Left lung (tissue), 4 donors: ENCODE measurements at regions not wholly inside any gene's neighbourhood (a gene's known extent, or its start where the extent isn't known, plus 50 kb on each side); places are given as distances from the start of the nearest gene placed in this dataset.

Experiments
- ATAC-seq: fragments of 200-7000 bp; cut with Tn5 transposase; one replicate; pipeline ENCODE4 v1.9.1; 2020; ENCODE audit warnings: moderate library complexity
- DNase-seq, 4 donors: peaks; one replicate each; pipeline ENCODE4 v3.0.0-alpha.2; 2013 to 2020
- H3K27ac ChIP-seq, 2 donors: fragments of 200-600 bp; sonication (generic) in 1 of 2; one replicate each; pipeline versions ENCODE4 v1.5.0 to v1.8.0; 2020 to 2021
- H3K27me3 ChIP-seq, 2 donors: fragments of 200-600 bp; sonication (generic) in 1 of 2; one replicate each; pipeline versions ENCODE4 v1.5.0 to v1.8.0; 2020 to 2021
- H3K36me3 ChIP-seq, 2 donors: fragments of 200-600 bp; sonication (generic) in 1 of 2; one replicate each; pipeline versions ENCODE4 v1.5.0 to v1.8.0; 2020 to 2021
- H3K4me1 ChIP-seq, 2 donors: fragments of 200-600 bp; one replicate each; pipeline ENCODE4 v1.8.0; 2021
- H3K4me3 ChIP-seq, 2 donors: fragments of 200-600 bp; sonication (generic) in 1 of 2; one replicate each; pipeline versions ENCODE4 v1.5.0 to v1.8.0; 2020 to 2021; ENCODE audit warnings: mild to moderate bottlenecking in 1 of 2
- H3K9me3 ChIP-seq, 2 donors: fragments of 200-600 bp; sonication (generic) in 1 of 2; one replicate each; pipeline versions ENCODE4 v1.5.0 to v1.8.0; 2020 to 2021
- CTCF ChIP-seq, 2 donors: fragments of 200-600 bp; sonication (generic) in 1 of 2; IDR thresholded peaks; one replicate each; pipeline versions ENCODE4 v1.5.0 to v1.8.0; 2021; ENCODE audit warnings: antibody characterized with exemption in 2 of 2
- intact Hi-C, 2 donors: fragments of 100-400 bp; cut with DNase I; formaldehyde crosslinking; loops; one replicate each; pipeline versions ENCODE4 v1.11.2 to v1.14.2; 2022
- donor health status: DM: no; HTN: yes; CAD: no.
- donor health status: DM: no; HTN: no; CAD: no.

GRCh38 chr6:114436691-114437090 lies 93.9 kb upstream of the HS3ST5 start:
- H3K9me3 ChIP-seq, result no peaks in the 10 kb centered on the region
- intact Hi-C loops, result no loop called here
- H3K27ac ChIP-seq, result no peak overlapping the region
- H3K36me3 ChIP-seq, result no peaks in the 10 kb centered on the region
- no peak for TF ChIP-seq CTCF (IDR thresholded peaks at IDR 0.05)
- H3K27me3 ChIP-seq, result no peaks in the 10 kb centered on the region
- H3K4me1 ChIP-seq, result no peaks in the 10 kb centered on the region
- H3K4me3 ChIP-seq, result no peak overlapping the region
- DNase-seq, result no peak
- ATAC-seq, result no peak

GRCh38 chr6:114435985-114436384 lies 93.2 kb upstream of the HS3ST5 start:
- intact Hi-C loops, result no loop called here
- no peaks in the 10 kb centered on the region for H3K36me3 ChIP-seq
- H3K4me1 ChIP-seq, result no peaks in the 10 kb centered on the region
- DNase-seq, result no peak
- no peak for ATAC-seq
- no peaks in the 10 kb centered on the region for H3K9me3 ChIP-seq
- no peak overlapping the region for H3K27ac ChIP-seq
- no peaks in the 10 kb centered on the region for H3K27me3 ChIP-seq
- no peak for TF ChIP-seq CTCF (IDR thresholded peaks at IDR 0.05)
- no peak overlapping the region for H3K4me3 ChIP-seq

- no peaks in the 10 kb centered on the region for H3K27me3 ChIP-seq
- DNase-seq (no peak), ATAC-seq (no peak)
- no peaks in the 10 kb centered on the region for H3K4me1 ChIP-seq
- no peak overlapping the region for H3K27ac ChIP-seq
- intact Hi-C loops, result no loop called here
- H3K9me3 ChIP-seq, result no peaks in the 10 kb centered on the region
- H3K4me3 ChIP-seq, result no peak overlapping the region
- H3K36me3 ChIP-seq, result no peaks in the 10 kb centered on the region
- no peak for TF ChIP-seq CTCF (IDR thresholded peaks at IDR 0.05)
These were observed 89.6 kb upstream of the HS3ST5 start for GRCh38 chr6:114432400-114432799.

- no peak for TF ChIP-seq CTCF (IDR thresholded peaks at IDR 0.05)
- Histone ChIP-seq H3K4me3 (no peak overlapping the region), H3K9me3 (no peaks in the 10 kb centered on the region), H3K36me3 (no peaks in the 10 kb centered on the region), H3K4me1 (no peaks in the 10 kb centered on the region), H3K27ac (no peak overlapping the region), H3K27me3 (no peaks in the 10 kb centered on the region)
- DNase-seq (no peak), ATAC-seq (no peak)
- intact Hi-C loops, result no loop called here
These were observed 88.8 kb upstream of the HS3ST5 start for GRCh38 chr6:114431641-114432040.

GRCh38 chr6:114430534-114431124 lies 87.8 kb upstream of the HS3ST5 start:
- ATAC-seq, result no peak
- DNase-seq, result no peak
- intact Hi-C loops, result no loop called here
- no peak for TF ChIP-seq CTCF (IDR thresholded peaks at IDR 0.05)
- Histone ChIP-seq H3K27me3 (no peaks in the 10 kb centered on the region), H3K27ac (no peak overlapping the region), H3K4me3 (no peak overlapping the region), H3K9me3 (no peaks in the 10 kb centered on the region), H3K4me1 (no peaks in the 10 kb centered on the region), H3K36me3 (no peaks in the 10 kb centered on the region)
